ENCODE measurements at regions not wholly inside any gene's neighbourhood (a gene's known extent, or its start where the extent isn't known, plus 50 kb on each side); places are given as distances from the start of the nearest gene placed in this dataset.

GRCh38 chrX:142854970-142855369 lies 170.8 kb upstream of the SPANXN4 start (continued):
- no peak for TF ChIP-seq MCM2 (IDR thresholded peaks at IDR 0.05; ENCODE audit: low read depth)
- TF ChIP-seq CAMTA2 (CRISPR knock-in tag; conservative IDR thresholded peaks at IDR 0.05), result no peak
- TF ChIP-seq ETV5 (CRISPR knock-in tag; IDR thresholded peaks at IDR 0.05; ENCODE audit: low read depth), result no peak
- no peak for TF ChIP-seq PHF8 (IDR thresholded peaks at IDR 0.05; ENCODE audit: borderline replicate concordance, low read length)
- TF ChIP-seq CBFB (CRISPR knock-in tag; IDR thresholded peaks at IDR 0.05), result no peak
- no peak for TF ChIP-seq TEAD4 (IDR thresholded peaks at IDR 0.05; ENCODE audit: low read length)
- no peak for TF ChIP-seq TEAD4 (CRISPR knock-in tag; IDR thresholded peaks at IDR 0.05; ENCODE audit: borderline replicate concordance)
- TF ChIP-seq BCLAF1 (IDR thresholded peaks at IDR 0.05; ENCODE audit: borderline replicate concordance in 1 of 2, control insufficient read depth in 1 of 2, low read depth in 2 of 2, low read length in 1 of 2), result no peak
- TF ChIP-seq ZNF707 (CRISPR knock-in tag; conservative IDR thresholded peaks at IDR 0.05), result no peak
- peak; percentile 47 for TF ChIP-seq MAFK (IDR thresholded peaks at IDR 0.05; ENCODE audit: low read length)
- no peak for TF ChIP-seq DIDO1 (tag; IDR thresholded peaks at IDR 0.05; ENCODE audit: low read depth)
- no peak for TF ChIP-seq EZH2 (IDR thresholded peaks at IDR 0.05; ENCODE audit: borderline replicate concordance, low read depth, low read length)
- TF ChIP-seq ATF2 (CRISPR knock-in tag; IDR thresholded peaks at IDR 0.05), result no peak
- TF ChIP-seq MTA2 (IDR thresholded peaks at IDR 0.05; ENCODE audit: low read depth), result no peak
- no peak for TF ChIP-seq CREB5 (CRISPR knock-in tag; IDR thresholded peaks at IDR 0.05)
- TF ChIP-seq C11orf30 (IDR thresholded peaks at IDR 0.05; ENCODE audit: low read depth), result peak; percentile 8; the same call in 1 of the 2 replicates
- no peak for TF ChIP-seq ZMIZ1 (IDR thresholded peaks at IDR 0.05; ENCODE audit: low read depth in 2 of 2, low read length in 2 of 2)
- no peak for TF ChIP-seq TFAP4 (CRISPR knock-in tag; IDR thresholded peaks at IDR 0.05; ENCODE audit: borderline replicate concordance)

All from K562 (cell line).